Transverse colon (tissue), 4 donors: ENCODE measurements at regions not wholly inside any gene's neighbourhood (a gene's known extent, or its start where the extent isn't known, plus 50 kb on each side); places are given as distances from the start of the nearest gene placed in this dataset.

ENCODE experiments used
- DNase-seq: peaks from one replicate; pipeline ENCODE4 v3.0.0-alpha.2; 2019
- H3K27ac ChIP-seq, 4 donors: fragments of 200-600 bp; sonication (generic); 2 replicates each; pipeline ENCODE4 v1.5.1; 2016 to 2018; ENCODE audit warnings: inconsistent platforms in 4 of 4
- H3K27me3 ChIP-seq: fragments of 200-600 bp; sonication (generic); 2 replicates; pipeline ENCODE4 v1.5.1; 2017; ENCODE audit warnings: inconsistent platforms
- H3K36me3 ChIP-seq, 4 donors: fragments of 200-600 bp; sonication (generic); 2 replicates each; pipeline ENCODE4 v1.5.1; 2017 to 2019; ENCODE audit warnings: inconsistent platforms in 4 of 4
- H3K4me1 ChIP-seq, 4 donors: fragments of 200-600 bp; sonication (generic); 2 replicates each; pipeline ENCODE4 v1.5.1; 2017 to 2020; ENCODE audit warnings: inconsistent platforms in 4 of 4
- H3K4me3 ChIP-seq, 4 donors: fragments of 200-600 bp; sonication (generic); 1 replicate in 1 of 4; 2 replicates in 3 of 4; pipeline versions ENCODE4 v1.5.1 to v1.6.1; 2017 to 2019; ENCODE audit warnings: inconsistent platforms in 4 of 4
- H3K9me3 ChIP-seq, 2 donors: fragments of 200-600 bp; sonication (generic); 2 replicates each; pipeline ENCODE4 v1.5.1; 2017 to 2019; ENCODE audit warnings: inconsistent platforms in 2 of 2
- CTCF ChIP-seq, 5 experiments: fragments of 200-600 bp in 3 of 5; fragments of 450-650 bp in 2 of 5; sonication (generic) in 3 of 5; IDR thresholded peaks; 1 replicate in 2 of 5; 2 replicates in 3 of 5; pipeline ENCODE4 v1.5.1; 2016 to 2017; ENCODE audit warnings: antibody characterized with exemption in 5 of 5, inconsistent platforms in 3 of 5, mild to moderate bottlenecking in 2 of 5, moderate library complexity in 1 of 5
- EP300 ChIP-seq: sonication (generic); formaldehyde crosslinking; IDR thresholded peaks from one replicate; pipeline ENCODE4 v1.6.1; 2017; ENCODE audit warnings: antibody characterized with exemption, low read depth
- POLR2A ChIP-seq: fragments of 450-650 bp; IDR thresholded peaks from one replicate; pipeline ENCODE4 v1.6.1; 2016; ENCODE audit warnings: antibody characterized with exemption, mild to moderate bottlenecking, moderate library complexity
- POLR2AphosphoS5 ChIP-seq, 3 donors: sonication (generic); formaldehyde crosslinking; IDR thresholded peaks; one replicate each; pipeline ENCODE4 v1.6.1; 2016; ENCODE audit warnings: antibody characterized with exemption in 3 of 3
- WGBS, 2 donors: methylation state at CpG; one replicate each; pipeline ENCODE4 v1.1.5; 2018; ENCODE audit warnings: low coverage in 1 of 2; 5-methylcytosine and 5-hydroxymethylcytosine counted together
- in situ Hi-C, 4 donors: fragments of 200-750 bp; cut with MboI; loops; one replicate each; pipeline versions ENCODE4 v1.15.0 to v1.15.1; 2017; ENCODE audit warnings: low sequenced_read_pairs in 3 of 4, low pct_ligation_motif_present in 1 of 4, low pct_unique_long_range_greater_than_20kb in 1 of 4
- intact Hi-C: fragments of 100-400 bp; cut with DNase I; formaldehyde crosslinking; loops from one replicate; pipeline ENCODE4 v1.15.1; 2023; ENCODE audit warnings: low total_unique reads

DNA sequence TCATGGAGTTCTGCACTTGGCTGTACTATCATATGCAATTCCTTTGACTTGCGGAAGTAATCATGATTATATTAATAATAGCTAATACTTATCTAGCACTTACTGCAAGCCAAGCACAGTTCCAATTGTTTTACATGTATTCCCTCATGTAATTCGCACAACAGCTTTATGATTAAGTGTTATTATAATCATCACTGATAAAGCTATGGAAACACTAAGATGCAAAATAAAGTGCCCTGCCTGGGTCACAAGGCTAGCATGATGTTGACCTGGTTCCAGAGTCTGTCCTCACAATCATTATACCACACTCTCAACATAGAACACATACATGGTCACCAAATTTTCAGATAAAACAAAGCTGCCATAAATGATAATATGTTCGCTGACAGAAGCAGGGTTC, 234.6 kb downstream of the FMR1NB start:
- Histone ChIP-seq H3K27me3 (no peaks in the 10 kb centered on the region), H3K4me3 (no peak overlapping the region), H3K9me3 (no peaks in the 10 kb centered on the region), H3K36me3 (no peaks in the 10 kb centered on the region), H3K4me1 (no peaks in the 10 kb centered on the region), H3K27ac (no peak overlapping the region)
- in situ Hi-C loops, result no loop called here
- DNase-seq, result no peak
- TF ChIP-seq POLR2A, result no peak
- TF ChIP-seq CTCF (IDR thresholded peaks at IDR 0.05), result no peak
- TF ChIP-seq POLR2AphosphoS5 (IDR thresholded peaks at IDR 0.05), result no peak
- no peak for TF ChIP-seq EP300
- WGBS, 2 donors, result 67 to 87% methylated on average over 1 to 3 of the region's 3 CpGs
- intact Hi-C loops, result no loop called here

GRCh38 chrX:148223361-148223760, 242.2 kb downstream of the FMR1NB start:
- TF ChIP-seq POLR2A (no peak), EP300 (no peak), POLR2AphosphoS5 (IDR thresholded peaks at IDR 0.05) (no peak), CTCF (IDR thresholded peaks at IDR 0.05) (no peak)
- Histone ChIP-seq H3K36me3 (no peaks in the 10 kb centered on the region), H3K9me3 (no peaks in the 10 kb centered on the region), H3K27ac (no peak overlapping the region), H3K27me3 (no peaks in the 10 kb centered on the region), H3K4me1 (no peaks in the 10 kb centered on the region), H3K4me3 (no peak overlapping the region)
- in situ Hi-C loops, result no loop called here
- WGBS, 2 donors, result 61% methylated on average over 2 of the region's 2 CpGs; no CpG with 5 or more reads in 1 of the 2 donors
- intact Hi-C loops, result no loop called here
- no peak for DNase-seq

DNA sequence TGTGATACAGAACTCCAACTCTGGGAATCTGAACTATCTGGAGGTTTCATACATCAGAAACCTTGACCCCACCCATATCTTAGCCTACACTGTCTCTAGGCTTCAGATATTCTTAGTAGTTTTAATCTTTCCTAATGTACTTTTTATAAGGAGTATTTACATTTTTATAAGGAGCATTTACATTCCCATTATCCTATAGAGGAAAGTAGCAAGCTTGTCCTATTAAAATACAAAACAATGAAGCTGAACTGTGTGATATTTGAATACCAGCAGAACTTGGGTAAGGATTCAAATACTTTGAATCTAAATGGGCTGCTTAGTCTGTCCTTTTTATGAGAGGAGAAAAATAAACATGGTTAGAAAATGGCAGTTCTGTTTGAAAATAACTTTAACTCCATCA, 247.4 kb downstream of the FMR1NB start:
- no peaks in the 10 kb centered on the region for H3K36me3 ChIP-seq

DNA sequence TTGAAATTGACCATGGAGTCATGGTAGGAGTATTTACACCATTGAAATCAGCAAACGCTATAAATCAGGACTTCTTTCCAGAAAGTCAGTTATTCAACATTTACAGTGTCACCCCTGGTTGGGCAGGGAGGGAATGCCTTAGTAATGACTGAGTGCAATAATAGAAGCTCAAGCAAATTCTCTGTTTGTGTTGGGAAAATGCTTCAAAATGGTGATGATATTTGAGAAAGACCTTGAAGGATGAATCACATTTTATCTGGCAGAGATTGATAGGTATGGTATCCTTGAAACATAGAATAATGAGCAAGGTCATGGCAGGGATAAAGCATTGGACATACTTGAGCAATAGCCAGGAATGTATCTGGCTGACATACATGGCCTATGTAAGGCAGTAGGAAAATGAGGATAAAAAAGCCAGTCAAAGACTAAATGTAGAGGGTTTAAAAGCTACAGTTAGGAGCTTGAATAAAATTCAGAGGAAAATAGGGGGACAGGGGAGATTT, 248.7 kb downstream of the FMR1NB start:
- intact Hi-C loops, result no loop called here
- 74% methylated on average over 1 of the region's 1 CpG; no CpG with 5 or more reads in 1 of the 2 donors for WGBS, 2 donors
- H3K27ac ChIP-seq, result no peak overlapping the region
- no peak overlapping the region for H3K4me3 ChIP-seq
- no peak for DNase-seq
- in situ Hi-C loops, result no loop called here
- no peaks in the 10 kb centered on the region for H3K4me1 ChIP-seq
- no peaks in the 10 kb centered on the region for H3K36me3 ChIP-seq
- TF ChIP-seq POLR2AphosphoS5 (IDR thresholded peaks at IDR 0.05) (no peak), CTCF (IDR thresholded peaks at IDR 0.05) (no peak), POLR2A (no peak), EP300 (no peak)
- H3K27me3 ChIP-seq, result no peaks in the 10 kb centered on the region
- H3K9me3 ChIP-seq, result no peaks in the 10 kb centered on the region

More for the DNA sequence above, 247.4 kb downstream of the FMR1NB start:
- H3K27me3 ChIP-seq, result no peaks in the 10 kb centered on the region
- DNase-seq, result no peak
- TF ChIP-seq POLR2AphosphoS5 (IDR thresholded peaks at IDR 0.05), result no peak
- no peak for TF ChIP-seq CTCF (IDR thresholded peaks at IDR 0.05)
- TF ChIP-seq POLR2A, result no peak
- TF ChIP-seq EP300, result no peak
- intact Hi-C loops (no loop called here), in situ Hi-C loops (no loop called here)
- no peaks in the 10 kb centered on the region for H3K4me1 ChIP-seq
- H3K27ac ChIP-seq, result no peak overlapping the region
- H3K9me3 ChIP-seq, result no peaks in the 10 kb centered on the region
- no peak overlapping the region for H3K4me3 ChIP-seq
